GM23338 (cell line): ENCODE measurements at regions not wholly inside any gene's neighbourhood (a gene's known extent, or its start where the extent isn't known, plus 50 kb on each side); places are given as distances from the start of the nearest gene placed in this dataset.

Source experiments
- ATAC-seq: fragments of 200-7000 bp; cut with Tn5 transposase; 3 replicates; pipeline ENCODE4 v1.9.1; 2020
- DNase-seq: peaks from one replicate; pipeline ENCODE4 v3.0.0-alpha.2; 2015; ENCODE audit warnings: low spot score
- H2AFZ ChIP-seq: fragments of 200-600 bp; sonication (generic); 2 replicates; pipeline ENCODE4 v1.8.0; 2016; ENCODE audit warnings: antibody characterized with exemption, mild to moderate bottlenecking, moderate library complexity
- H3F3A ChIP-seq: fragments of 200-600 bp; sonication (generic); replicated peaks from 2 replicates; pipeline ENCODE4 v1.8.0; 2017; ENCODE audit warnings: antibody characterized with exemption, mixed run types, low read depth
- H3K27ac ChIP-seq: fragments of 200-600 bp; sonication (generic); 2 replicates; pipeline ENCODE4 v1.6.1; 2016; ENCODE audit warnings: low read depth
- H3K27me3 ChIP-seq: fragments of 200-600 bp; sonication (generic); 2 replicates; pipeline ENCODE4 v1.8.0; 2016; ENCODE audit warnings: mild to moderate bottlenecking, mixed run types, moderate library complexity; ENCODE audit not compliant: insufficient read depth
- H3K36me3 ChIP-seq: fragments of 200-600 bp; sonication (generic); 2 replicates; pipeline ENCODE4 v1.8.0; 2016; ENCODE audit warnings: mild to moderate bottlenecking; ENCODE audit not compliant: insufficient read depth
- H3K4me1 ChIP-seq: fragments of 200-600 bp; sonication (generic); 2 replicates; pipeline ENCODE4 v1.8.0; 2016; ENCODE audit warnings: mild to moderate bottlenecking, moderate library complexity; ENCODE audit not compliant: insufficient read depth
- H3K4me2 ChIP-seq: fragments of 200-600 bp; sonication (generic); 2 replicates; pipeline ENCODE4 v1.7.1; 2017; ENCODE audit warnings: mixed run types
- H3K4me3 ChIP-seq: fragments of 200-600 bp; sonication (generic); 2 replicates; pipeline ENCODE4 v1.6.1; 2016; ENCODE audit warnings: mixed run types
- H3K79me2 ChIP-seq: fragments of 200-600 bp; sonication (generic); replicated peaks from 2 replicates; pipeline ENCODE4 v1.8.0; 2017; ENCODE audit warnings: mild to moderate bottlenecking; ENCODE audit not compliant: insufficient read depth
- H3K9me2 ChIP-seq: fragments of 200-600 bp; sonication (generic); 2 replicates; pipeline ENCODE4 v1.8.0; 2017; ENCODE audit not compliant: insufficient read depth
- H4K20me1 ChIP-seq: fragments of 200-600 bp; sonication (generic); replicated peaks from 2 replicates; pipeline ENCODE4 v1.8.0; 2017; ENCODE audit warnings: mild to moderate bottlenecking; ENCODE audit not compliant: insufficient read depth
- H3K27ac Mint-ChIP-seq: 2 replicates; pipeline ENCODE4 v1.8.0; 2020; ENCODE audit warnings: inconsistent platforms, mild to moderate bottlenecking, moderate library complexity, mixed read lengths
- H3K27me3 Mint-ChIP-seq: 3 replicates; pipeline ENCODE4 v1.8.0; 2022; ENCODE audit warnings: low read depth, mild to moderate bottlenecking, moderate library complexity, mixed read lengths, inconsistent platforms; ENCODE audit not compliant: insufficient read depth, poor library complexity
- H3K36me3 Mint-ChIP-seq: 3 replicates; pipeline ENCODE4 v1.8.0; 2021; ENCODE audit warnings: low read depth, mild to moderate bottlenecking, inconsistent platforms, moderate library complexity, mixed read lengths
- H3K4me1 Mint-ChIP-seq: 3 replicates; pipeline ENCODE4 v1.8.0; 2020; ENCODE audit warnings: mild to moderate bottlenecking, inconsistent platforms, mixed read lengths
- H3K4me3 Mint-ChIP-seq: 3 replicates; pipeline ENCODE4 v1.8.0; 2021; ENCODE audit warnings: moderate library complexity, mild to moderate bottlenecking, inconsistent platforms, mixed read lengths
- H3K9me3 Mint-ChIP-seq: 3 replicates; pipeline ENCODE4 v1.8.0; 2020; ENCODE audit warnings: moderate library complexity, mild to moderate bottlenecking, inconsistent platforms, mixed read lengths
- CREB1 ChIP-seq: fragments of 250-450 bp; sonication (Bioruptor Pico); IDR thresholded peaks from 2 replicates; pipeline ENCODE4 v1.5.0; 2020; ENCODE audit warnings: low read depth, mild to moderate bottlenecking, moderate library complexity
- EZH2 ChIP-seq: fragments of 200-600 bp; sonication (generic); IDR thresholded peaks from one replicate; pipeline ENCODE4 v1.8.0; 2017; ENCODE audit warnings: antibody characterized with exemption, mild to moderate bottlenecking, low read depth; ENCODE audit not compliant: unreplicated experiment
- EZH2phosphoT487 ChIP-seq: fragments of 200-600 bp; sonication (generic); IDR thresholded peaks from one replicate; pipeline ENCODE4 v1.8.1; 2018; ENCODE audit warnings: antibody characterized with exemption; ENCODE audit not compliant: unreplicated experiment
- JUNB ChIP-seq: IDR thresholded peaks from one replicate; pipeline ENCODE4 v1.6.1; 2016; ENCODE audit warnings: antibody characterized with exemption; ENCODE audit not compliant: unreplicated experiment
- NANOG ChIP-seq: IDR thresholded peaks from 2 replicates; pipeline ENCODE4 v1.6.1; 2016; ENCODE audit warnings: antibody characterized with exemption, borderline replicate concordance
- POLR2AphosphoS5 ChIP-seq: IDR thresholded peaks from 2 replicates; pipeline ENCODE4 v1.6.1; 2016; ENCODE audit warnings: antibody characterized with exemption, low read depth
- STAT1 ChIP-seq: IDR thresholded peaks from one replicate; pipeline ENCODE4 v1.6.1; 2016; ENCODE audit warnings: antibody characterized with exemption; ENCODE audit not compliant: unreplicated experiment
- ZNF114 ChIP-seq: fragments of 250-450 bp; sonication (Bioruptor Pico); IDR thresholded peaks from 2 replicates; pipeline ENCODE4 v1.5.0; 2020; ENCODE audit warnings: mild to moderate bottlenecking, moderate library complexity
- ZNF331 ChIP-seq: fragments of 250-450 bp; sonication (Bioruptor Pico); IDR thresholded peaks from 2 replicates; pipeline ENCODE4 v1.5.0; 2020; ENCODE audit warnings: low read depth, mild to moderate bottlenecking, moderate library complexity
- TF ChIP-seq, protein P1 (sequence below): IDR thresholded peaks from one replicate; pipeline ENCODE4 v1.6.1; 2018; ENCODE audit warnings: antibody characterized with exemption; ENCODE audit not compliant: unreplicated experiment
- TF ChIP-seq, protein P2 (sequence below), 2 experiments: fragments of 200-600 bp in 1 of 2; sonication (generic) in 1 of 2; conservative IDR thresholded peaks; 2 replicates each; pipeline versions ENCODE4 v1.5.1 to v1.6.1; 2016 to 2017; ENCODE audit warnings: antibody characterized with exemption in 2 of 2, low read depth in 2 of 2, mild to moderate bottlenecking in 2 of 2, moderate library complexity in 1 of 2
- TF ChIP-seq, protein P3 (sequence below): IDR thresholded peaks from 2 replicates; pipeline ENCODE4 v1.6.1; 2016; ENCODE audit warnings: antibody characterized with exemption

DNA sequence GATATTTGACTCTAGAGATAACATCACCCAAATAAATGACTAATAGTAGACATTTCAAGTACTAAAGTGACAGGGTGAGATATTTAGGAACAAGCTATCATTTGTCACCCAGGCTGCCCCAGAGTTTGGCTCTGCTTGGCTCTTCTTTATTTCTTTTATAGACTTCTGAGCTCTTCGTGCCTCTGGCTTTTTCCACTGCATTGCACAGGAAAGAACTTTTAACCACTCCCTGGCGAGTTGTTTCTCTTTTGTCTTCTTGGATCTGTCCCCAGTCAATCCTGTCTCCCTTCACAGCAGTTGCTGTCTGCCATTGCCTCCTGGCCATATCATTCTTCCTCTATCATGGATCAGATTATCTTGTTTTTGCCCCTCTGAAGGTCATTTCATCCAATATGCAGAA, 339.2 kb upstream of the DCBLD2 start (continued):
- TF ChIP-seq, protein P1, sequence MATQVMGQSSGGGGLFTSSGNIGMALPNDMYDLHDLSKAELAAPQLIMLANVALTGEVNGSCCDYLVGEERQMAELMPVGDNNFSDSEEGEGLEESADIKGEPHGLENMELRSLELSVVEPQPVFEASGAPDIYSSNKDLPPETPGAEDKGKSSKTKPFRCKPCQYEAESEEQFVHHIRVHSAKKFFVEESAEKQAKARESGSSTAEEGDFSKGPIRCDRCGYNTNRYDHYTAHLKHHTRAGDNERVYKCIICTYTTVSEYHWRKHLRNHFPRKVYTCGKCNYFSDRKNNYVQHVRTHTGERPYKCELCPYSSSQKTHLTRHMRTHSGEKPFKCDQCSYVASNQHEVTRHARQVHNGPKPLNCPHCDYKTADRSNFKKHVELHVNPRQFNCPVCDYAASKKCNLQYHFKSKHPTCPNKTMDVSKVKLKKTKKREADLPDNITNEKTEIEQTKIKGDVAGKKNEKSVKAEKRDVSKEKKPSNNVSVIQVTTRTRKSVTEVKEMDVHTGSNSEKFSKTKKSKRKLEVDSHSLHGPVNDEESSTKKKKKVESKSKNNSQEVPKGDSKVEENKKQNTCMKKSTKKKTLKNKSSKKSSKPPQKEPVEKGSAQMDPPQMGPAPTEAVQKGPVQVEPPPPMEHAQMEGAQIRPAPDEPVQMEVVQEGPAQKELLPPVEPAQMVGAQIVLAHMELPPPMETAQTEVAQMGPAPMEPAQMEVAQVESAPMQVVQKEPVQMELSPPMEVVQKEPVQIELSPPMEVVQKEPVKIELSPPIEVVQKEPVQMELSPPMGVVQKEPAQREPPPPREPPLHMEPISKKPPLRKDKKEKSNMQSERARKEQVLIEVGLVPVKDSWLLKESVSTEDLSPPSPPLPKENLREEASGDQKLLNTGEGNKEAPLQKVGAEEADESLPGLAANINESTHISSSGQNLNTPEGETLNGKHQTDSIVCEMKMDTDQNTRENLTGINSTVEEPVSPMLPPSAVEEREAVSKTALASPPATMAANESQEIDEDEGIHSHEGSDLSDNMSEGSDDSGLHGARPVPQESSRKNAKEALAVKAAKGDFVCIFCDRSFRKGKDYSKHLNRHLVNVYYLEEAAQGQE, result no peak
- TF ChIP-seq EZH2, result no peak
- no peak for TF ChIP-seq CREB1
- no peak for TF ChIP-seq POLR2AphosphoS5
- no peak for TF ChIP-seq ZNF114
- no peak for TF ChIP-seq ZNF331 (CRISPR knock-in tag)
- TF ChIP-seq, protein P2, sequence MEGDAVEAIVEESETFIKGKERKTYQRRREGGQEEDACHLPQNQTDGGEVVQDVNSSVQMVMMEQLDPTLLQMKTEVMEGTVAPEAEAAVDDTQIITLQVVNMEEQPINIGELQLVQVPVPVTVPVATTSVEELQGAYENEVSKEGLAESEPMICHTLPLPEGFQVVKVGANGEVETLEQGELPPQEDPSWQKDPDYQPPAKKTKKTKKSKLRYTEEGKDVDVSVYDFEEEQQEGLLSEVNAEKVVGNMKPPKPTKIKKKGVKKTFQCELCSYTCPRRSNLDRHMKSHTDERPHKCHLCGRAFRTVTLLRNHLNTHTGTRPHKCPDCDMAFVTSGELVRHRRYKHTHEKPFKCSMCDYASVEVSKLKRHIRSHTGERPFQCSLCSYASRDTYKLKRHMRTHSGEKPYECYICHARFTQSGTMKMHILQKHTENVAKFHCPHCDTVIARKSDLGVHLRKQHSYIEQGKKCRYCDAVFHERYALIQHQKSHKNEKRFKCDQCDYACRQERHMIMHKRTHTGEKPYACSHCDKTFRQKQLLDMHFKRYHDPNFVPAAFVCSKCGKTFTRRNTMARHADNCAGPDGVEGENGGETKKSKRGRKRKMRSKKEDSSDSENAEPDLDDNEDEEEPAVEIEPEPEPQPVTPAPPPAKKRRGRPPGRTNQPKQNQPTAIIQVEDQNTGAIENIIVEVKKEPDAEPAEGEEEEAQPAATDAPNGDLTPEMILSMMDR (conservative IDR thresholded peaks at IDR 0.05; ENCODE audit: low read depth in 2 of 2), result no peak
- no peak for TF ChIP-seq EZH2phosphoT487
- TF ChIP-seq, protein P3, sequence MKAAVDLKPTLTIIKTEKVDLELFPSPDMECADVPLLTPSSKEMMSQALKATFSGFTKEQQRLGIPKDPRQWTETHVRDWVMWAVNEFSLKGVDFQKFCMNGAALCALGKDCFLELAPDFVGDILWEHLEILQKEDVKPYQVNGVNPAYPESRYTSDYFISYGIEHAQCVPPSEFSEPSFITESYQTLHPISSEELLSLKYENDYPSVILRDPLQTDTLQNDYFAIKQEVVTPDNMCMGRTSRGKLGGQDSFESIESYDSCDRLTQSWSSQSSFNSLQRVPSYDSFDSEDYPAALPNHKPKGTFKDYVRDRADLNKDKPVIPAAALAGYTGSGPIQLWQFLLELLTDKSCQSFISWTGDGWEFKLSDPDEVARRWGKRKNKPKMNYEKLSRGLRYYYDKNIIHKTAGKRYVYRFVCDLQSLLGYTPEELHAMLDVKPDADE, result no peak

DNA sequence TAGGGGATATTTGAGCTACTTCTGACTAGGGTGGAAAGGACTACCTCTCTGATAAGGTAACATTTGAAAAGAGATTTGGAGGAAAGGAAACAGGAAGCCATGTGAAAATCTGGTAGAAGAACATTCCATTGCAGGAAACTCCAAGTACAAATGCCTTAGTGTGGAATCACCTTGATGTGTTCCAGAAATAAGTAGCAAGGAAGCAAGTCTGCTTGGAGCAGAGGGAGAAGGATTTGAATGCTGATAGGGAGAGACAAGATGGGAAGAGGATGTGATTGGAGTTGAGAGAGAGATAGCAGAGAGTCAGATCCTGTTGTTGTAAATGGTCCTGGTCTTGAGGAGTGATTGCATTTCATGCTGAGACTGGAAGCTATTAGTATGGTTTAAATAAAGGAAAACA, 335.1 kb upstream of the DCBLD2 start:
- Histone ChIP-seq H3F3A (no peaks in the 10 kb centered on the region), H3K27ac (no peak overlapping the region), H4K20me1 (no peaks in the 10 kb centered on the region), H3K4me1 (no peaks in the 10 kb centered on the region), H3K4me2 (no peak overlapping the region), H3K4me3 (no peak overlapping the region), H3K36me3 (no peaks in the 10 kb centered on the region), H3K27me3 (no peaks in the 10 kb centered on the region), H2AFZ (no peak overlapping the region), H3K9me2 (peaks cover 5% of the 10 kb centered on the region; the same call in 1 of the 2 replicates), H3K79me2 (no peaks in the 10 kb centered on the region)
- Mint-ChIP-seq H3K27ac (no peak overlapping the region), H3K27me3 (peaks cover 2% of the 10 kb centered on the region), H3K36me3 (no peaks in the 10 kb centered on the region), H3K9me3 (no peaks in the 10 kb centered on the region; the same call in 1 of the 3 replicates), H3K4me3 (no peak overlapping the region), H3K4me1 (no peaks in the 10 kb centered on the region)
- ATAC-seq, result no peak
- DNase-seq, result no peak
- TF ChIP-seq, protein P2 (conservative IDR thresholded peaks at IDR 0.05; ENCODE audit: low read depth in 2 of 2), result no peak
- no peak for TF ChIP-seq EZH2
- TF ChIP-seq, protein P3, result no peak
- TF ChIP-seq NANOG, result no peak
- no peak for TF ChIP-seq STAT1
- no peak for TF ChIP-seq CREB1
- TF ChIP-seq JUNB, result no peak
- TF ChIP-seq POLR2AphosphoS5, result no peak
- TF ChIP-seq ZNF114, result no peak
- TF ChIP-seq, protein P1, result no peak
